B cell (primary cell): ENCODE measurements at regions not wholly inside any gene's neighbourhood (a gene's known extent, or its start where the extent isn't known, plus 50 kb on each side); places are given as distances from the start of the nearest gene placed in this dataset.

Experiments used
- EZH2 ChIP-seq: IDR thresholded peaks from 2 replicates; pipeline ENCODE4 v1.6.1; 2012; ENCODE audit warnings: borderline replicate concordance, low read depth, mild to moderate bottlenecking, moderate library complexity, low read length; ENCODE audit not compliant: insufficient read depth, poor library complexity, severe bottlenecking
- TF ChIP-seq, protein P1 (sequence below): fragments of 200-600 bp; IDR thresholded peaks from one replicate; pipeline ENCODE4 v1.8.0; 2022; ENCODE audit warnings: antibody characterized with exemption, mild to moderate bottlenecking

DNA sequence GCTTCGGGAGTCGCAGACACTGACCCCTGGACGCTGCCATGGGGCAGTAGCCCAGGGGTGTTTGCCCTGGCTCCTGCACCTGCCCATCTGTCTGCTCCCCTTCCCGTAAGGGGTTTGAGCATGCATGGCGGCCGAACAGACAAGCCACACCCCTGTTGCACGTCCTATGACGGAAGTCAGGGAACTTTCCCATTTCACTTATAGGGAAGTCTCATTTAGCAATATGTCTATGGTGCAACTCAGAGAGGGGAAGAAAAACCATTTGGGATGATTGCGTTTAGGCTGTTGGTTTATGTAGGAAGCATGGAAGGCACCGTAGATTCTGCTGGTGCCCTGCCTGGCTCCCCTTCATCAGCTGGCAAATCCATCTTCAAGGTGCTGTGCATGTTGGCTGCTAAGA is 112.5 kb downstream of the HAPSTR1 start:
- TF ChIP-seq, protein P1, sequence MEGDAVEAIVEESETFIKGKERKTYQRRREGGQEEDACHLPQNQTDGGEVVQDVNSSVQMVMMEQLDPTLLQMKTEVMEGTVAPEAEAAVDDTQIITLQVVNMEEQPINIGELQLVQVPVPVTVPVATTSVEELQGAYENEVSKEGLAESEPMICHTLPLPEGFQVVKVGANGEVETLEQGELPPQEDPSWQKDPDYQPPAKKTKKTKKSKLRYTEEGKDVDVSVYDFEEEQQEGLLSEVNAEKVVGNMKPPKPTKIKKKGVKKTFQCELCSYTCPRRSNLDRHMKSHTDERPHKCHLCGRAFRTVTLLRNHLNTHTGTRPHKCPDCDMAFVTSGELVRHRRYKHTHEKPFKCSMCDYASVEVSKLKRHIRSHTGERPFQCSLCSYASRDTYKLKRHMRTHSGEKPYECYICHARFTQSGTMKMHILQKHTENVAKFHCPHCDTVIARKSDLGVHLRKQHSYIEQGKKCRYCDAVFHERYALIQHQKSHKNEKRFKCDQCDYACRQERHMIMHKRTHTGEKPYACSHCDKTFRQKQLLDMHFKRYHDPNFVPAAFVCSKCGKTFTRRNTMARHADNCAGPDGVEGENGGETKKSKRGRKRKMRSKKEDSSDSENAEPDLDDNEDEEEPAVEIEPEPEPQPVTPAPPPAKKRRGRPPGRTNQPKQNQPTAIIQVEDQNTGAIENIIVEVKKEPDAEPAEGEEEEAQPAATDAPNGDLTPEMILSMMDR, result no peak
- no peak for TF ChIP-seq EZH2
